HepG2 (cell line): ENCODE measurements at regions not wholly inside any gene's neighbourhood (a gene's known extent, or its start where the extent isn't known, plus 50 kb on each side); places are given as distances from the start of the nearest gene placed in this dataset.
"Not testable (repeated sequence)": the region's sequence is repeated elsewhere in the genome, so short reads cannot be mapped to it uniquely, and the experiment has no call there.

ENCODE experiments used
- ATAC-seq: fragments of 200-7000 bp; cut with Tn5 transposase; 3 replicates; pipeline ENCODE4 v1.9.1; 2020; ENCODE audit warnings: mild to moderate bottlenecking, moderate library complexity
- BruUV-seq: library from RNA; stranded (reverse); fragments of 400-500 nt; replicated peaks from 2 replicates; lab custom pipeline; 2021; lab: Mats Ljungman, UMichigan
- CTCF ChIA-PET: fragments of 300-600 bp; formaldehyde crosslinking; extraction: SDS; loops from one replicate; lab custom pipeline; 2021; ENCODE audit warnings: low total read pairs, inconsistent platforms, low intra/inter-chr PET ratio; lab: Yijun Ruan, JAX
- POLR2A ChIA-PET: fragments of 350-600 bp; sonication (Branson Sonifier 250); formaldehyde crosslinking; loops from one replicate; lab custom pipeline; 2020; ENCODE audit warnings: antibody characterized with exemption, inconsistent platforms; lab: Yijun Ruan, JAX
- DNase-seq: peaks from one replicate; pipeline ENCODE4 v3.0.0-alpha.2; 2015; ENCODE audit warnings: low spot score
- FAIRE-seq: peaks from 3 replicates; lab custom pipeline; 2011; peaks lifted over from hg19 to GRCh38; lab: Jason Lieb, UNC
- H2AFZ ChIP-seq: one replicate; pipeline ENCODE4 v1.6.1; 2011; ENCODE audit warnings: low read length, inconsistent platforms
- H3K27ac ChIP-seq: fragments of 300-600 bp; 3 replicates; pipeline ENCODE4 v1.8.0; 2011; ENCODE audit warnings: mixed run types, mild to moderate bottlenecking, mixed read lengths, low read length, inconsistent platforms; ENCODE audit not compliant: insufficient read depth; ENCODE audit errors: extremely low read length
- H3K27me3 ChIP-seq, 2 experiments: fragments of 200-600 bp in 1 of 2; 2 replicates in 1 of 2; 3 replicates in 1 of 2; pipeline versions ENCODE4 v1.6.0 to v1.8.0; 2011; ENCODE audit warnings: low read length in 2 of 2, mild to moderate bottlenecking in 2 of 2, moderate library complexity in 2 of 2, inconsistent platforms in 1 of 2; ENCODE audit not compliant: insufficient read depth in 2 of 2, control insufficient read depth in 1 of 2
- H3K36me3 ChIP-seq, 2 experiments: fragments of 200-600 bp in 1 of 2; replicated peaks in 1 of 2; 2 replicates in 1 of 2; 3 replicates in 1 of 2; pipeline versions ENCODE4 v1.5.1 to v1.8.0; 2011; ENCODE audit warnings: low read length in 2 of 2, inconsistent platforms in 1 of 2; ENCODE audit not compliant: insufficient read depth in 2 of 2, control insufficient read depth in 1 of 2
- H3K4me1 ChIP-seq: 2 replicates; pipeline ENCODE4 v1.5.1; 2012; ENCODE audit warnings: low read length, inconsistent platforms; ENCODE audit not compliant: insufficient read depth
- H3K4me2 ChIP-seq: 2 replicates; pipeline ENCODE4 v1.6.0; 2011; ENCODE audit warnings: low read depth, low read length, inconsistent platforms
- H3K4me3 ChIP-seq, 3 experiments: fragments of 200-600 bp in 1 of 3; sonication (generic), shearing (Covaris generic) in 1 of 3; replicated peaks in 1 of 3; 2 replicates each; pipeline ENCODE4 v1.5.1; 2011 to 2016; ENCODE audit warnings: low read length in 3 of 3, inconsistent platforms in 2 of 3, low read depth in 2 of 3, mild to moderate bottlenecking in 2 of 3, control low read depth in 1 of 3, mixed read lengths in 1 of 3; ENCODE audit not compliant: insufficient read depth in 1 of 3
- H3K79me2 ChIP-seq: one replicate; pipeline ENCODE4 v1.6.1; 2011; ENCODE audit warnings: low read length, inconsistent platforms; ENCODE audit not compliant: insufficient read depth
- H3K9ac ChIP-seq: 2 replicates; pipeline ENCODE4 v1.6.0; 2011; ENCODE audit warnings: mild to moderate bottlenecking, low read depth, low read length, inconsistent platforms; ENCODE audit not compliant: insufficient read depth
- H3K9me3 ChIP-seq: 2 replicates; pipeline ENCODE4 v1.5.1; 2012; ENCODE audit warnings: mild to moderate bottlenecking, low read length
- H4K20me1 ChIP-seq: 2 replicates; pipeline ENCODE4 v1.6.0; 2011; ENCODE audit warnings: inconsistent platforms, mild to moderate bottlenecking, low read length, moderate library complexity; ENCODE audit not compliant: insufficient read depth
- ATF2 ChIP-seq: sonication (generic); formaldehyde crosslinking; IDR thresholded peaks from 2 replicates; pipeline ENCODE4 v1.4.0; 2020; ENCODE audit warnings: missing genetic modification reagents
- BHLHE40 ChIP-seq: IDR thresholded peaks from 2 replicates; pipeline ENCODE4 v1.6.1; 2011; ENCODE audit warnings: low read length, improper control_type of control experiment
- CBX5 ChIP-seq: sonication (generic); formaldehyde crosslinking; IDR thresholded peaks from 2 replicates; pipeline ENCODE4 v1.4.0; 2020; ENCODE audit warnings: missing genetic modification reagents, borderline replicate concordance
- DZIP1 ChIP-seq: sonication (generic); formaldehyde crosslinking; IDR thresholded peaks from 2 replicates; pipeline ENCODE4 v1.5.0; 2020; ENCODE audit warnings: mild to moderate bottlenecking, missing genetic modification reagents
- ISX ChIP-seq: sonication (generic); formaldehyde crosslinking; conservative IDR thresholded peaks from 2 replicates; pipeline ENCODE4 v1.5.0; 2020; ENCODE audit warnings: missing genetic modification reagents
- KAT8 ChIP-seq: IDR thresholded peaks from 2 replicates; pipeline ENCODE4 v1.6.1; 2016; ENCODE audit warnings: missing genetic modification reagents, missing compliant biosample characterization
- KDM1A ChIP-seq: IDR thresholded peaks from 2 replicates; pipeline ENCODE4 v1.6.1; 2016; ENCODE audit warnings: missing compliant biosample characterization
- MED8 ChIP-seq: sonication (generic); formaldehyde crosslinking; IDR thresholded peaks from 2 replicates; pipeline ENCODE4 v1.8.1; 2023; ENCODE audit warnings: mild to moderate bottlenecking, missing genetic modification reagents; ENCODE audit not compliant: insufficient replicate concordance
- MLX ChIP-seq: IDR thresholded peaks from 2 replicates; pipeline ENCODE4 v1.6.1; 2016
- MYNN ChIP-seq: sonication (generic); formaldehyde crosslinking; IDR thresholded peaks from 2 replicates; pipeline ENCODE4 v1.4.0; 2020; ENCODE audit warnings: mild to moderate bottlenecking, low read depth, missing genetic modification reagents
- POLR2A ChIP-seq, 2 experiments: IDR thresholded peaks; 2 replicates each; pipeline ENCODE4 v1.6.1; 2011; ENCODE audit warnings: low read depth in 2 of 2, low read length in 2 of 2, mild to moderate bottlenecking in 1 of 2, moderate library complexity in 1 of 2; ENCODE audit not compliant: insufficient read depth in 1 of 2
- SRF ChIP-seq: IDR thresholded peaks from 2 replicates; pipeline ENCODE4 v1.6.1; 2011; ENCODE audit warnings: mild to moderate bottlenecking, low read depth, low read length, moderate library complexity
- SRY ChIP-seq: sonication (generic); formaldehyde crosslinking; IDR thresholded peaks from 2 replicates; pipeline ENCODE4 v1.8.0; 2022; ENCODE audit warnings: mild to moderate bottlenecking, missing genetic modification reagents
- ZBTB49 ChIP-seq: sonication (generic); formaldehyde crosslinking; IDR thresholded peaks from 2 replicates; pipeline ENCODE4 v1.4.0; 2020; ENCODE audit warnings: missing genetic modification reagents, borderline replicate concordance
- ZNF232 ChIP-seq: sonication (generic); formaldehyde crosslinking; IDR thresholded peaks from 2 replicates; pipeline ENCODE4 v1.4.0; 2020; ENCODE audit warnings: missing genetic modification reagents, borderline replicate concordance
- ZNF326 ChIP-seq: sonication (generic); formaldehyde crosslinking; IDR thresholded peaks from 2 replicates; pipeline ENCODE4 v1.4.0; 2020; ENCODE audit warnings: missing genetic modification reagents, borderline replicate concordance
- ZNF331 ChIP-seq: sonication (generic); formaldehyde crosslinking; IDR thresholded peaks from 2 replicates; pipeline ENCODE4 v1.4.0; 2020; ENCODE audit warnings: missing genetic modification reagents
- ZNF468 ChIP-seq: sonication (generic); formaldehyde crosslinking; IDR thresholded peaks from 2 replicates; pipeline ENCODE4 v1.8.0; 2022; ENCODE audit warnings: mild to moderate bottlenecking, moderate library complexity, missing genetic modification reagents
- ZNF75D ChIP-seq: sonication (generic); formaldehyde crosslinking; IDR thresholded peaks from 2 replicates; pipeline ENCODE4 v1.8.1; 2023; ENCODE audit warnings: missing genetic modification reagents, mild to moderate bottlenecking, borderline replicate concordance
- WGBS: methylation state at CpG from one replicate; pipeline ENCODE4 v1.1.6; 2017; ENCODE audit warnings: low lambda C conversion rate; 5-methylcytosine and 5-hydroxymethylcytosine counted together
- in situ Hi-C: cut with HindIII; loops from 2 replicates; pipeline ENCODE4 v1.10.0; 2017; ENCODE audit warnings: low pct_unique_long_range_greater_than_20kb; ENCODE audit not compliant: extremely low pct_ligation_motif_present
- intact Hi-C: fragments of 100-400 bp; cut with micrococcal nuclease; formaldehyde crosslinking; loops from one replicate; pipeline ENCODE4 v1.10.0; 2022; ENCODE audit not compliant: unreplicated experiment

- no peak for TF ChIP-seq ZBTB49 (CRISPR knock-in tag)
- TF ChIP-seq ZNF75D (CRISPR knock-in tag) = no peak
- no peak for TF ChIP-seq POLR2A (IDR thresholded peaks at IDR 0.05; ENCODE audit: insufficient read depth in 1 of 2, low read depth in 2 of 2, low read length in 2 of 2)
- TF ChIP-seq ZNF232 (CRISPR knock-in tag) = no peak
- no peak for TF ChIP-seq MYNN (CRISPR knock-in tag)
- no peak for TF ChIP-seq KAT8 (CRISPR knock-in tag)
- TF ChIP-seq ATF2 (CRISPR knock-in tag) = no peak; the same call in 1 of the 2 replicates
- TF ChIP-seq ISX = no peak
- TF ChIP-seq SRY (CRISPR knock-in tag) = no peak
- TF ChIP-seq ZNF326 = no peak
- TF ChIP-seq ZNF468 (CRISPR knock-in tag) = no peak
- TF ChIP-seq MLX (CRISPR knock-in tag) = peak; percentile 73; the same call in 1 of the 2 replicates
- TF ChIP-seq CBX5 = no peak
- no peak for TF ChIP-seq ZNF331 (CRISPR knock-in tag)
- no peak for TF ChIP-seq DZIP1
- 0 out of 2 replicates have a peak, but pooled peaks have one; percentile 26 for TF ChIP-seq KDM1A
- TF ChIP-seq BHLHE40 = no peak
- no peak for TF ChIP-seq SRF
- no peak for TF ChIP-seq MED8 (CRISPR knock-in tag)
Observed at GRCh38 chr17:31798205-31798724, 60.8 kb downstream of the COPRS start (continued).

- H3K36me3 ChIP-seq, POLR2A ChIA-PET, in situ Hi-C loops, H3K4me3 ChIP-seq, H3K4me2 ChIP-seq, DNase-seq, H3K27ac ChIP-seq, H4K20me1 ChIP-seq, FAIRE-seq, H3K9me3 ChIP-seq, H3K27me3 ChIP-seq, CTCF ChIA-PET, intact Hi-C loops, H3K79me2 ChIP-seq, ATAC-seq, H2AFZ ChIP-seq, H3K9ac ChIP-seq, BruUV-seq: not testable (repeated sequence)
- peaks cover 63% of the 10 kb centered on the region for H3K4me1 ChIP-seq
- 96% methylated on average over 7 of the region's 7 CpGs for WGBS
Observed at GRCh38 chr17:31795941-31796340, 63.1 kb downstream of the COPRS start.
